ENCODE measurements at regions not wholly inside any gene's neighbourhood (a gene's known extent, or its start where the extent isn't known, plus 50 kb on each side); places are given as distances from the start of the nearest gene placed in this dataset.

DNA sequence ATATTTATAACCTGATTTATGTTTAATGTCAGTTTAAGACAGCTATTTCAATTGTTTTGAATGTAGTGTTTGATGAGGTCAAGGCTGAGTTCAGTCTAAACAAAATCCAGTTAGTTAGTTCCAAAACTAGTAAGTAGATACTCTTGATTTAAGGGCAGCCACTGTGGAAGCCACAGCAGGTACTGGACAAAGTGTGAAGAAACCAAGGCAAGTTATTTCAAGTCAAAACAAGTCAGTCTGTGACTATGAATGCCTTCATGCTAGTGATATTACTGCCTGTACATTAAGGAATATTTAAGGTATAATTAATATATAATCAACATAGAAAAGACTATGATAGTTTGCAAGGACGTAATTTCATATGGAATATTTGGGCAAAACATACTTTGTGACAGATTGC, 362.3 kb downstream of the DMRTA1 start:
- no peaks in the 10 kb centered on the region for H3K9me3 Mint-ChIP-seq (ENCODE audit: unreplicated experiment)
- no peaks in the 10 kb centered on the region for H3K4me1 Mint-ChIP-seq (ENCODE audit: unreplicated experiment)
- H3K36me3 Mint-ChIP-seq (ENCODE audit: unreplicated experiment), result no peaks in the 10 kb centered on the region
- H3K27me3 Mint-ChIP-seq (ENCODE audit: unreplicated experiment), result peaks cover 4% of the 10 kb centered on the region
- no peak for DNase-seq (ENCODE audit: extremely low spot score, unreplicated experiment)
- TF ChIP-seq, protein P1, sequence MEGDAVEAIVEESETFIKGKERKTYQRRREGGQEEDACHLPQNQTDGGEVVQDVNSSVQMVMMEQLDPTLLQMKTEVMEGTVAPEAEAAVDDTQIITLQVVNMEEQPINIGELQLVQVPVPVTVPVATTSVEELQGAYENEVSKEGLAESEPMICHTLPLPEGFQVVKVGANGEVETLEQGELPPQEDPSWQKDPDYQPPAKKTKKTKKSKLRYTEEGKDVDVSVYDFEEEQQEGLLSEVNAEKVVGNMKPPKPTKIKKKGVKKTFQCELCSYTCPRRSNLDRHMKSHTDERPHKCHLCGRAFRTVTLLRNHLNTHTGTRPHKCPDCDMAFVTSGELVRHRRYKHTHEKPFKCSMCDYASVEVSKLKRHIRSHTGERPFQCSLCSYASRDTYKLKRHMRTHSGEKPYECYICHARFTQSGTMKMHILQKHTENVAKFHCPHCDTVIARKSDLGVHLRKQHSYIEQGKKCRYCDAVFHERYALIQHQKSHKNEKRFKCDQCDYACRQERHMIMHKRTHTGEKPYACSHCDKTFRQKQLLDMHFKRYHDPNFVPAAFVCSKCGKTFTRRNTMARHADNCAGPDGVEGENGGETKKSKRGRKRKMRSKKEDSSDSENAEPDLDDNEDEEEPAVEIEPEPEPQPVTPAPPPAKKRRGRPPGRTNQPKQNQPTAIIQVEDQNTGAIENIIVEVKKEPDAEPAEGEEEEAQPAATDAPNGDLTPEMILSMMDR (IDR thresholded peaks at IDR 0.05), result no peak
- H3K4me3 Mint-ChIP-seq (ENCODE audit: unreplicated experiment), result no peak overlapping the region
- no peak overlapping the region for H3K27ac Mint-ChIP-seq (ENCODE audit: unreplicated experiment)

DNA sequence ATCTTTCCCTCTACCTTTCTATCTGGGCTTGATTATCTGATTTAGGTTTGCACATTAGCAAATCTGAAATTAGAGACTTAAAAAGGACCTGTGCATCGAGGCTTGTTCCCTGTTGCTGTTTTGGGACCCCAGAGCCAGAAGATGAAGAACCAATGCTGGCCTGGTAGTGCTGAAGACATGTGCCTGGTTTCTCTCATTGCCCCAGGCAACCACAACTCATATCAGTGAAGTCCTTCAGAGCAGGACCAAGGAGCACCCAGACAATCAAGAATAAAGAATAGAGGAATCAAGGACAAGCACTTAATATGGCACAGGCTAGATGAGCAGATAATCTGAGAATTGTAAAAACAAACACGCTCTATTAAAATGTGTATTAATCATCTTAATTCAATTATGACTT, 362.7 kb downstream of the DMRTA1 start:
- no peak for DNase-seq (ENCODE audit: extremely low spot score, unreplicated experiment)
- peaks cover 4% of the 10 kb centered on the region for H3K27me3 Mint-ChIP-seq (ENCODE audit: unreplicated experiment)
- TF ChIP-seq, protein P1 (IDR thresholded peaks at IDR 0.05), result no peak
- H3K9me3 Mint-ChIP-seq (ENCODE audit: unreplicated experiment), result no peaks in the 10 kb centered on the region
- no peaks in the 10 kb centered on the region for H3K4me1 Mint-ChIP-seq (ENCODE audit: unreplicated experiment)
- no peak overlapping the region for H3K27ac Mint-ChIP-seq (ENCODE audit: unreplicated experiment)
- H3K4me3 Mint-ChIP-seq (ENCODE audit: unreplicated experiment), result no peak overlapping the region
- H3K36me3 Mint-ChIP-seq (ENCODE audit: unreplicated experiment), result no peaks in the 10 kb centered on the region

DNA sequence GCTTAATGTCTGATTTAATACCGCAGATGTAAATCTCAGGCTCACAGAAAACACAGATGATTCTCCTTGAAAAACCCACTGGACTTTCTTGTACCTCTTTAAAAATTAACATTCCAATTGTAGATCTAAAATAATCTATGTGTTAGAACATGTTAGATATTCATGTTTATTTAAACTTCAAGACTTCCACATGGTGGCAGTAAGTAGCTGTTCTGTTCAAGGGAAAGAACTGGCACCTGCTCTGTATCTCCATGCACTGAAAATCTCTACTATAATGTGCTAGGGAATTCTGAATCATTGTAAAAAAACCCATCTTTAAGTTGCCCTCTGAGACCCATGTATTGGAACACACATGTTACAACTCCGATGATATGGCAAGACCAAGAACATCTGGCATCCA, 366.9 kb downstream of the DMRTA1 start:
- DNase-seq (ENCODE audit: extremely low spot score, unreplicated experiment), result no peak
- TF ChIP-seq, protein P1 (IDR thresholded peaks at IDR 0.05), result peak; percentile 53
- no peaks in the 10 kb centered on the region for H3K4me1 Mint-ChIP-seq (ENCODE audit: unreplicated experiment)
- H3K4me3 Mint-ChIP-seq (ENCODE audit: unreplicated experiment), result no peak overlapping the region
- no peaks in the 10 kb centered on the region for H3K9me3 Mint-ChIP-seq (ENCODE audit: unreplicated experiment)
- H3K27me3 Mint-ChIP-seq (ENCODE audit: unreplicated experiment), result peaks cover 4% of the 10 kb centered on the region
- H3K36me3 Mint-ChIP-seq (ENCODE audit: unreplicated experiment), result no peaks in the 10 kb centered on the region
- no peak overlapping the region for H3K27ac Mint-ChIP-seq (ENCODE audit: unreplicated experiment)

DNA sequence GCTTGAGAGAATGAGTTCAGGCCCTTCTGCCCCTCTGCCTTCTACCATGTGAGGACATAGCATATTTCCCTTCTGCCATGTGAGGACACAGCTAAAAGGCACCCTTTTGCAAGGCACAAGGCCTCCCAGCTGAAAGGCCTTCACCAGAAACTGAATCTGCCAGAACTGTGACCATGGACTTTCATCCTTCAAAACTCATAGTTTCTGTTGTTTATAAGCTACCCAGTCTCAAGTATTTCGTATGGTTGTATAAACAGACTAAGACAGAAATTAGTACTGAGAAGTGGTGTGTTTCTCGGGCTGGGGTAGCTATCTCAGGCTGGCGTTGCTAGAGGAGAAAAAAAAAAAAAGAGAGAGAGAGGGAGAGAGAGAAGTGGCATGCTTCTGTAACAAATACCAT, 368.6 kb downstream of the DMRTA1 start:
- DNase-seq (ENCODE audit: extremely low spot score, unreplicated experiment), result no peak
- Mint-ChIP-seq H3K27me3 (ENCODE audit: unreplicated experiment) (no peaks in the 10 kb centered on the region), H3K36me3 (ENCODE audit: unreplicated experiment) (no peaks in the 10 kb centered on the region), H3K9me3 (ENCODE audit: unreplicated experiment) (no peaks in the 10 kb centered on the region), H3K27ac (ENCODE audit: unreplicated experiment) (no peak overlapping the region), H3K4me3 (ENCODE audit: unreplicated experiment) (no peak overlapping the region), H3K4me1 (ENCODE audit: unreplicated experiment) (no peaks in the 10 kb centered on the region)
- TF ChIP-seq, protein P1 (IDR thresholded peaks at IDR 0.05), result no peak

DNA sequence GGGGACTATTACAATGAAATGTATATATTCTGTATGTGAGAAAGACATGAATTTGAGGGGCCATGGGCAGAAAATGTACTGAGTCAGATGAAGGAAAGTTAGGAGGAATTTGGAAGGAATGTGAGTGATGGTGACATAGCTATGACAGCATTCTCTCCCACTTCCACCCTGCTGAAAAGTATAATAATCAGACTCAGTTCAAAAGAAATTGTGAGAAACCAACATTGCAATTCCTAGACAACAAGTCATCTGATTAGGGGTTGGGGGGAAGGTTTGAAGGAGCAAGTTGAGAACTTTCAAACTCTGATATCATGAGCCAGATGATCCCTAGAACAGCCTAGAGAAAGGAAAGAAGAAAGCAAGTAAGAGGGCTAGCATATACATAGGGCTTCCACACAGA, 370.6 kb downstream of the DMRTA1 start:
- DNase-seq (ENCODE audit: extremely low spot score, unreplicated experiment), result no peak
- Mint-ChIP-seq H3K27me3 (ENCODE audit: unreplicated experiment) (no peaks in the 10 kb centered on the region), H3K9me3 (ENCODE audit: unreplicated experiment) (no peaks in the 10 kb centered on the region), H3K4me3 (ENCODE audit: unreplicated experiment) (no peak overlapping the region), H3K4me1 (ENCODE audit: unreplicated experiment) (no peaks in the 10 kb centered on the region), H3K36me3 (ENCODE audit: unreplicated experiment) (no peaks in the 10 kb centered on the region), H3K27ac (ENCODE audit: unreplicated experiment) (no peak overlapping the region)
- TF ChIP-seq, protein P1 (IDR thresholded peaks at IDR 0.05), result no peak

Data from osteocyte (in vitro differentiated cells).